Mesenchymal stem cell (in vitro differentiated cells and primary cell): ENCODE measurements at regions not wholly inside any gene's neighbourhood (a gene's known extent, or its start where the extent isn't known, plus 50 kb on each side); places are given as distances from the start of the nearest gene placed in this dataset.

Experiments
- DNase-seq: peaks from one replicate; pipeline ENCODE4 v3.0.0-alpha.2; 2013
- H2AFZ ChIP-seq: one replicate; pipeline ENCODE4 v1.6.1; 2013; ENCODE audit warnings: low read depth, mild to moderate bottlenecking, control low read depth, inconsistent platforms, low read length, moderate library complexity
- H2AK5ac ChIP-seq: 2 replicates; pipeline ENCODE4 v1.6.1; 2013; ENCODE audit warnings: low read length, moderate library complexity, mild to moderate bottlenecking, inconsistent platforms; ENCODE audit not compliant: severe bottlenecking
- H2BK120ac ChIP-seq: one replicate; pipeline ENCODE4 v1.6.1; 2013; ENCODE audit warnings: low read depth, mild to moderate bottlenecking, inconsistent platforms, low read length, moderate library complexity
- H2BK12ac ChIP-seq, 2 experiments: one replicate each; pipeline ENCODE4 v1.6.1; 2013; ENCODE audit warnings: inconsistent platforms in 2 of 2, low read length in 2 of 2, mild to moderate bottlenecking in 2 of 2, moderate library complexity in 2 of 2, control low read depth in 1 of 2
- H2BK15ac ChIP-seq: one replicate; pipeline ENCODE4 v1.6.1; 2013; ENCODE audit warnings: mild to moderate bottlenecking, low read depth, inconsistent platforms; ENCODE audit not compliant: poor library complexity, severe bottlenecking
- H2BK5ac ChIP-seq: 2 replicates; pipeline ENCODE4 v1.6.1; 2013; ENCODE audit warnings: low read depth, mild to moderate bottlenecking, low read length, control low read depth, inconsistent platforms; ENCODE audit not compliant: poor library complexity, severe bottlenecking
- H3K14ac ChIP-seq, 2 experiments: one replicate each; pipeline ENCODE4 v1.6.1; 2013; ENCODE audit warnings: inconsistent platforms in 2 of 2, low read length in 2 of 2, control low read depth in 1 of 2, mild to moderate bottlenecking in 1 of 2, moderate library complexity in 1 of 2
- H3K18ac ChIP-seq, 2 experiments: one replicate each; pipeline ENCODE4 v1.6.1; 2013; ENCODE audit warnings: inconsistent platforms in 2 of 2, low read length in 2 of 2, control low read depth in 1 of 2, low read depth in 1 of 2, mild to moderate bottlenecking in 1 of 2
- H3K23ac ChIP-seq, 2 experiments: one replicate each; pipeline ENCODE4 v1.6.1; 2013; ENCODE audit warnings: inconsistent platforms in 2 of 2, low read length in 2 of 2, mild to moderate bottlenecking in 2 of 2, moderate library complexity in 2 of 2, control low read depth in 1 of 2
- H3K27ac ChIP-seq: 2 replicates; pipeline ENCODE4 v1.5.1; 2013; ENCODE audit warnings: mild to moderate bottlenecking, moderate library complexity, low read length, control low read depth, inconsistent platforms; ENCODE audit not compliant: poor library complexity, severe bottlenecking
- H3K27me3 ChIP-seq, 2 experiments: 2 replicates each; pipeline versions ENCODE4 v1.6.1 to v1.7.0; 2013; ENCODE audit warnings: low read length in 2 of 2, mild to moderate bottlenecking in 2 of 2, moderate library complexity in 2 of 2, control low read depth in 1 of 2, inconsistent platforms in 1 of 2; ENCODE audit not compliant: control insufficient read depth in 1 of 2, insufficient read depth in 1 of 2
- H3K36me3 ChIP-seq, 2 experiments: 2 replicates each; pipeline versions ENCODE4 v1.6.1 to v1.7.0; 2013; ENCODE audit warnings: low read length in 2 of 2, control low read depth in 1 of 2, inconsistent platforms in 1 of 2, low read depth in 1 of 2, mild to moderate bottlenecking in 1 of 2; ENCODE audit not compliant: insufficient read depth in 2 of 2, control insufficient read depth in 1 of 2
- H3K4ac ChIP-seq, 2 experiments: one replicate each; pipeline ENCODE4 v1.6.1; 2013; ENCODE audit warnings: inconsistent platforms in 2 of 2, low read length in 2 of 2, mild to moderate bottlenecking in 2 of 2, moderate library complexity in 2 of 2, control low read depth in 1 of 2, low read depth in 1 of 2
- H3K4me1 ChIP-seq: 2 replicates; pipeline ENCODE4 v1.6.1; 2013; ENCODE audit warnings: low read depth, low read length, control low read depth; ENCODE audit not compliant: control insufficient read depth, insufficient read depth
- H3K4me2 ChIP-seq: 2 replicates; pipeline ENCODE4 v1.6.1; 2013; ENCODE audit warnings: low read length, mild to moderate bottlenecking, inconsistent platforms; ENCODE audit not compliant: poor library complexity, severe bottlenecking
- H3K4me3 ChIP-seq, 2 experiments: 2 replicates each; pipeline versions ENCODE4 v1.5.1 to v1.7.0; 2013; ENCODE audit warnings: low read length in 2 of 2, mild to moderate bottlenecking in 2 of 2, control low read depth in 1 of 2, low read depth in 1 of 2; ENCODE audit not compliant: insufficient read depth in 1 of 2
- H3K79me1 ChIP-seq: replicated peaks from 2 replicates; pipeline ENCODE4 v1.6.1; 2013; ENCODE audit warnings: mild to moderate bottlenecking, control low read depth, low read length, inconsistent platforms; ENCODE audit not compliant: poor library complexity, severe bottlenecking
- H3K9ac ChIP-seq: 2 replicates; pipeline ENCODE4 v1.7.0; 2013; ENCODE audit warnings: mild to moderate bottlenecking, low read length, moderate library complexity
- H3K9me3 ChIP-seq: 2 replicates; pipeline ENCODE4 v1.7.0; 2013; ENCODE audit warnings: mild to moderate bottlenecking, low read length; ENCODE audit not compliant: control insufficient read depth
- H4K8ac ChIP-seq: one replicate; pipeline ENCODE4 v1.6.1; 2013; ENCODE audit warnings: inconsistent platforms, mild to moderate bottlenecking, low read length, moderate library complexity
- H4K91ac ChIP-seq: one replicate; pipeline ENCODE4 v1.6.1; 2013; ENCODE audit warnings: mild to moderate bottlenecking, low read length, inconsistent platforms
- WGBS: methylation state at CpG from one replicate; pipeline ENCODE4 v1.1.7; 2013; ENCODE audit warnings: mixed read lengths; 5-methylcytosine and 5-hydroxymethylcytosine counted together

DNA sequence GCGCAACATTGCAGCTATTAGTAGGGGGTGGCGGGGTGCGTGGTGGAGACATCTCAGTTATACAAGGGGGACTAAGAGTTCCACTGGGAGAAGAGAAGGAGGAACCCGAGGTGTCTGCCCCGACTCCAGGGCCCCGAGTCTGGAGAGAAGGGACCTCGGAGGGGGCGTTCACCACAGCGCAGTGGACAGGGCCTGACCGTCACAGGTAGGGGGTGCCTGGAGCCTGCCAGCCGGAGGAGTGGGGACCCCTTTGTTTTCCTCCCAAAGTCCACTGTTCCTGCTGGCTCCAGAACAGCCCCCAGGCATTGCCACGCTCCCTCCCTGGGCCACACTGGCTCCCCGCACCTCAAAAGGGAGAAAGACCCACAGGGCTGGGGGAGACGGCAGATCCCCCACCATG is 175.9 kb upstream of the TNRC6C start:
- Histone ChIP-seq H2BK5ac (no peak overlapping the region), H2AK5ac (no peak overlapping the region), H3K18ac (no peak overlapping the region), H3K23ac (no peak overlapping the region), H3K27me3 (peaks cover 73 to 88% of the 10 kb centered on the region in 2 experiments), H2BK15ac (no peak overlapping the region), H3K4me2 (no peak overlapping the region), H3K36me3 (no peaks in the 10 kb centered on the region), H4K8ac (no peak overlapping the region), H3K4ac (no peak overlapping the region), H3K4me1 (no peaks in the 10 kb centered on the region), H2BK120ac (no peak overlapping the region), H4K91ac (no peak overlapping the region), H2AFZ (no peak overlapping the region), H3K9ac (no peak overlapping the region), H3K14ac (no peak overlapping the region), H3K9me3 (no peaks in the 10 kb centered on the region), H2BK12ac (no peak overlapping the region), H3K27ac (no peak overlapping the region), H3K4me3 (no peak overlapping the region), H3K79me1 (no peaks in the 10 kb centered on the region)
- no peak for DNase-seq
- 90% methylated on average over 14 of the region's 14 CpGs for WGBS

DNA sequence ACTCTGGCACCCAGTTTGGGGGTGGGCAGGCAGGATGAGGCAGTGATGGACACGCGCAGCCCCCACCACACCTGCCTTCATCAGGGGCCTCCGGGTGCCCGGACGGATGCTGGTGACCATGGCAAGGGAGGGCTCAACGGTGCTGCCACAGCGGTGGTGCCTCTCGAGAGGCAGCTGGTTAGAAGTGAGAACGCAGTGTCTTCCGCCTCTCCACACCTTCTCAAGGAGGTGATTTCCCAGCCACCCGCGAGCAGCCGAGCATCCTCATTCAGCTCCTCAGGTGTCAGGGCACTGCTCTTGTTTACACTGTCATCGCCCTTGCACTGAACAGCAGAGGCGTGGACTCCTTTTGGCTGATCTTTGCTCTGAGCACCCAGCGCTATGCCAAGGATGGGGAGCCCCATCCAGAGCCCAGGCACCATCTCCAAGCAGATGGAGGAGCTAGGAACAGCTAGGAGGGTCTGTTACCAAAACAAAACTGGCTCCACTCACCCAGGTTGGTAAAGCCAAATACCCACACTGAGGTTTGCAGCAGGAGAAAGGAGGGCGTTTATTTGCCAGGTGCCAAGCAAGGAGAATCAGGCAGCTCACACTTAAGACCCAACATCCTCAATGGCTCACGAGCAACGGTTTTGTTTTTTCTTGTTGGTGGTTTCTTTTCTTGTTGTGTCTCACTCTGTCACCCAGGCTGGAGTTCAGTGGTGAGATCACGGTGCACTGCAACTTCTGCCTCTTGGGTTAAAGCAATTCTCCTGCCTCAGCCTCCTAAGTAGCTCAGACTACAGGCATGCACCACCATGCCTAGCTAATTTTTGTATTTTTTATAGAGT is 174.3 kb upstream of the TNRC6C start:
- H3K36me3 ChIP-seq, result no peaks in the 10 kb centered on the region
- no peak overlapping the region for H2BK120ac ChIP-seq
- no peak overlapping the region for H2BK5ac ChIP-seq
- no peaks in the 10 kb centered on the region for H3K9me3 ChIP-seq
- DNase-seq, result no peak
- WGBS, result 86% methylated on average over 19 of the region's 20 CpGs
- H3K4me2 ChIP-seq, result no peak overlapping the region
- no peak overlapping the region for H3K23ac ChIP-seq
- H2AFZ ChIP-seq, result no peak overlapping the region
- H3K27ac ChIP-seq, result no peak overlapping the region
- no peak overlapping the region for H4K8ac ChIP-seq
- H2BK12ac ChIP-seq, result no peak overlapping the region
- no peak overlapping the region for H3K4ac ChIP-seq
- H3K14ac ChIP-seq, result no peak overlapping the region
- H4K91ac ChIP-seq, result no peak overlapping the region
- H3K4me1 ChIP-seq, result no peaks in the 10 kb centered on the region
- H3K9ac ChIP-seq, result no peak overlapping the region
- no peak overlapping the region for H2BK15ac ChIP-seq
- no peaks in the 10 kb centered on the region for H3K79me1 ChIP-seq
- no peak overlapping the region for H3K4me3 ChIP-seq
- peaks cover 80 to 88% of the 10 kb centered on the region in 2 experiments for H3K27me3 ChIP-seq
- no peak overlapping the region for H3K18ac ChIP-seq
- H2AK5ac ChIP-seq, result no peak overlapping the region

DNA sequence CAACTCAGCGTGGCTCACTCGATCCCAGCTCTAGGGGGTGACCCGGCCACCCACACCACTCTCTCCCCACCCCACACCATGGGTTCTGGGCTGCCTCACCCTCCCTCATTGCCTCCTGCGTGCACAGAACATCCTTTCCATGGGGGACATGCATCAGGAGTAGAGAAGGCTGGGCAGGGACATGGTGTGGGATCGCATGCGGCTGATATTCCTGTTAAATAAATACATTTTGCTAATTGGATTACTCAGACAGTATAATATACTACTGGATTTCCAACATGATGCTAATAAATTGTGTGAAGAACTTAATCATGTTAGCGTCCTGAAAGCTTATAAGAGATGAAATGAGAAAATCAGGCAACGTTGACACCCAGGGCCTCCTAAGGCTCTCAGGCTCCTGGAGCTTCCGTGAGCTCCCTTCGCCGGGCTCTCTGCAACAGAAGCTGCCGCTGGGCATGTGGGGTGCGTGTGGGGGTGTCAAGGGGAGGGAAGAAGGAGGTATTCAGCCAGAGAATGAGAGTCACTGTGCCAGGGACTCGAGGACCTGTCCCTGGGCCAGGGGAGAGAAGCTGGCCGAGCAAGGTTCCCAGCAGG is 173.1 kb upstream of the TNRC6C start:
- Histone ChIP-seq H2BK5ac (no peak overlapping the region), H3K18ac (no peak overlapping the region), H3K36me3 (no peaks in the 10 kb centered on the region), H3K27me3 (peaks cover 74 to 87% of the 10 kb centered on the region in 2 experiments), H3K4me3 (no peak overlapping the region), H3K79me1 (no peaks in the 10 kb centered on the region), H3K23ac (no peak overlapping the region), H2AK5ac (no peak overlapping the region), H3K9ac (no peak overlapping the region), H4K8ac (no peak overlapping the region), H3K9me3 (no peaks in the 10 kb centered on the region), H3K4ac (no peak overlapping the region), H2BK12ac (no peak overlapping the region), H2BK15ac (no peak overlapping the region), H3K4me2 (no peak overlapping the region), H4K91ac (no peak overlapping the region), H2BK120ac (no peak overlapping the region), H3K4me1 (peaks cover under 1% of the 10 kb centered on the region), H3K14ac (no peak overlapping the region), H2AFZ (no peak overlapping the region), H3K27ac (no peak overlapping the region)
- no peak for DNase-seq
- WGBS, result 65% methylated on average over 10 of the region's 15 CpGs

DNA sequence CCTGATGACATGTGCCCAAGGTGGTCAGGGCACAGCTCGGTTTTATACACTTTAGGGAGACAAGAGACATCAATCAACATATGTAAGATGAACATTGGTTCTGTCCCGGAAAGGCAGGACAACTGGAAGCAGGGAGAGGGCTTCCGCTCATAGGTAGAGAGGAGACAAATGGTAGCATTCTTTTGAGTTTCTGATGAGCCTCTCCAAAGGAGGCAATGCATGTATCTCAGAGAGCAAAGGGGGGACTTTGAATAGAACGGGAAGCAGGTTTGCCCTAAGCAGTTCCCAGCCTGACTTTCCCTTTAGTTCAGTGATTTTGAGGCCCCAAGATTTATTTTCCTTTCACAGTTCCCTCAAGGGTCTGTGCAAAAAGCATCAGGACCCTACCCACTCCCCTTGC is 172.4 kb upstream of the TNRC6C start:
- Histone ChIP-seq H3K27me3 (peaks cover 69 to 88% of the 10 kb centered on the region in 2 experiments), H2BK120ac (no peak overlapping the region), H3K18ac (no peak overlapping the region), H2AK5ac (no peak overlapping the region), H3K4me1 (peaks cover 3% of the 10 kb centered on the region), H3K9me3 (no peaks in the 10 kb centered on the region), H3K9ac (no peak overlapping the region), H3K4me2 (no peak overlapping the region), H4K91ac (no peak overlapping the region), H3K23ac (no peak overlapping the region), H2BK15ac (no peak overlapping the region), H3K79me1 (no peaks in the 10 kb centered on the region), H3K14ac (no peak overlapping the region), H2BK5ac (no peak overlapping the region), H3K4ac (no peak overlapping the region), H3K36me3 (no peaks in the 10 kb centered on the region), H3K4me3 (no peak overlapping the region), H2AFZ (no peak overlapping the region), H4K8ac (no peak overlapping the region), H3K27ac (no peak overlapping the region), H2BK12ac (no peak overlapping the region)
- WGBS, result 48% methylated on average over 4 of the region's 4 CpGs
- DNase-seq, result no peak
